Endothelial cell of umbilical vein (primary cell): ENCODE measurements at regions not wholly inside any gene's neighbourhood (a gene's known extent, or its start where the extent isn't known, plus 50 kb on each side); places are given as distances from the start of the nearest gene placed in this dataset.

Experiments
- BruUV-seq: library from RNA; stranded (reverse); fragments of 400-500 nt; replicated peaks from 2 replicates; lab custom pipeline; 2021; lab: Mats Ljungman, UMichigan
- CTCF ChIA-PET: fragments of 300-600, 350-600 bp; sonication (Branson Sonifier 250); formaldehyde crosslinking; loops from one replicate; lab custom pipeline; 2021; ENCODE audit warnings: antibody characterized with exemption, inconsistent platforms; lab: Charles Lee
- POLR2A ChIA-PET: fragments of 300-600, 350-600 bp; sonication (Branson Sonifier 250); formaldehyde crosslinking; loops from one replicate; lab custom pipeline; 2021; ENCODE audit warnings: antibody characterized with exemption, inconsistent platforms; lab: Charles Lee
- DNase-seq: peaks from one replicate; pipeline ENCODE4 v3.0.0-alpha.2; 2011; ENCODE audit warnings: low read depth, low spot score
- FAIRE-seq: peaks from 2 replicates; lab custom pipeline; 2011; peaks lifted over from hg19 to GRCh38; lab: Jason Lieb, UNC
- H2AFZ ChIP-seq: 2 replicates; pipeline ENCODE4 v1.6.0; 2012; ENCODE audit warnings: low read depth, low read length, control low read depth, inconsistent platforms
- H3K27ac ChIP-seq: 2 replicates; pipeline ENCODE4 v1.5.1; 2011; ENCODE audit warnings: low read depth, mild to moderate bottlenecking, control low read depth, low read length, moderate library complexity; ENCODE audit not compliant: insufficient read depth
- H3K27me3 ChIP-seq, 2 experiments: 2 replicates each; pipeline versions ENCODE4 v1.6.0 to v1.6.1; 2011; ENCODE audit warnings: low read length in 2 of 2, mixed read lengths in 1 of 2; ENCODE audit not compliant: control insufficient read depth in 2 of 2, insufficient read depth in 2 of 2
- H3K36me3 ChIP-seq, 2 experiments: 2 replicates in 1 of 2; 3 replicates in 1 of 2; pipeline ENCODE4 v1.5.1; 2011; ENCODE audit warnings: low read length in 2 of 2, mild to moderate bottlenecking in 1 of 2, moderate library complexity in 1 of 2; ENCODE audit not compliant: control insufficient read depth in 2 of 2, insufficient read depth in 2 of 2; ENCODE audit errors: extremely low read depth in 1 of 2
- H3K4me1 ChIP-seq: 3 replicates; pipeline ENCODE4 v1.5.1; 2011; ENCODE audit warnings: mild to moderate bottlenecking, low read length; ENCODE audit not compliant: control insufficient read depth, insufficient read depth; ENCODE audit errors: extremely low read depth
- H3K4me2 ChIP-seq: 2 replicates; pipeline ENCODE4 v1.6.1; 2011; ENCODE audit warnings: low read length, control low read depth, mixed read lengths; ENCODE audit not compliant: insufficient read depth
- H3K4me3 ChIP-seq, 3 experiments: fragments of 200-600 bp in 1 of 3; sonication (generic), shearing (Covaris generic) in 1 of 3; replicated peaks in 1 of 3; 2 replicates each; pipeline ENCODE4 v1.5.1; 2011 to 2016; ENCODE audit warnings: control low read depth in 3 of 3, low read length in 3 of 3, mild to moderate bottlenecking in 2 of 3, inconsistent platforms in 1 of 3, low read depth in 1 of 3, moderate library complexity in 1 of 3; ENCODE audit not compliant: insufficient read depth in 1 of 3
- H3K79me2 ChIP-seq: 2 replicates; pipeline ENCODE4 v1.6.0; 2012; ENCODE audit warnings: low read length, inconsistent platforms; ENCODE audit not compliant: control insufficient read depth, insufficient read depth
- H3K9ac ChIP-seq: replicated peaks from 2 replicates; pipeline ENCODE3; 2011; ENCODE audit warnings: low read length, control low read depth; ENCODE audit not compliant: insufficient read depth; ENCODE audit errors: extremely low read depth
- H3K9me1 ChIP-seq: replicated peaks from 3 replicates; pipeline ENCODE4 v1.6.0; 2011; ENCODE audit warnings: mild to moderate bottlenecking, low read length; ENCODE audit not compliant: control insufficient read depth, insufficient read depth; ENCODE audit errors: extremely low read depth
- H3K9me3 ChIP-seq: replicated peaks from 2 replicates; pipeline ENCODE4 v1.5.1; 2012; ENCODE audit warnings: low read length, inconsistent platforms; ENCODE audit not compliant: control insufficient read depth, insufficient read depth
- H4K20me1 ChIP-seq: replicated peaks from 2 replicates; pipeline ENCODE3; 2011; ENCODE audit warnings: mild to moderate bottlenecking, low read length; ENCODE audit not compliant: control insufficient read depth, insufficient read depth; ENCODE audit errors: extremely low read depth
- CTCF ChIP-seq, 2 donors: IDR thresholded peaks; 1 replicate in 1 of 2; 2 replicates in 1 of 2; pipeline ENCODE4 v1.5.1; 2011; ENCODE audit warnings: low read length in 2 of 2, mild to moderate bottlenecking in 2 of 2, moderate library complexity in 2 of 2, control low read depth in 1 of 2, inconsistent platforms in 1 of 2, low read depth in 1 of 2; ENCODE audit not compliant: insufficient read depth in 1 of 2; ENCODE audit errors: extremely low read depth in 1 of 2
- EZH2 ChIP-seq: IDR thresholded peaks from 2 replicates; pipeline ENCODE4 v1.6.1; 2012; ENCODE audit warnings: borderline replicate concordance, low read depth, mild to moderate bottlenecking, moderate library complexity, low read length, inconsistent platforms; ENCODE audit not compliant: severe bottlenecking
- FOS ChIP-seq: IDR thresholded peaks from 2 replicates; pipeline ENCODE4 v1.6.1; 2011; ENCODE audit warnings: mild to moderate bottlenecking, low read length, moderate library complexity, borderline replicate concordance; ENCODE audit not compliant: insufficient read depth
- GATA2 ChIP-seq: IDR thresholded peaks from 2 replicates; pipeline ENCODE4 v1.7.0; 2011; ENCODE audit warnings: low read depth, mild to moderate bottlenecking, moderate library complexity, mixed read lengths, low read length; ENCODE audit not compliant: insufficient read length, insufficient read depth
- JUN ChIP-seq: IDR thresholded peaks from 2 replicates; pipeline ENCODE4 v1.6.1; 2011; ENCODE audit warnings: borderline replicate concordance, low read depth; ENCODE audit not compliant: insufficient read length, insufficient read depth
- MYC ChIP-seq: IDR thresholded peaks from one replicate; pipeline ENCODE4 v1.6.1; 2011; ENCODE audit warnings: mild to moderate bottlenecking, low read depth, low read length
- POLR2A ChIP-seq: IDR thresholded peaks from 2 replicates; pipeline ENCODE4 v1.6.1; 2012; ENCODE audit warnings: low read depth, mild to moderate bottlenecking, control low read depth, low read length
- POLR2AphosphoS5 ChIP-seq: IDR thresholded peaks from 2 replicates; pipeline ENCODE4 v1.6.1; 2012; ENCODE audit warnings: low read depth, mild to moderate bottlenecking, control low read depth, low read length, moderate library complexity; ENCODE audit not compliant: insufficient read depth
- dilution Hi-C: fragments of 300-500 bp; cut with MboI; formaldehyde crosslinking; loops from one replicate; pipeline ENCODE4 v1.15.0; 2019; ENCODE audit warnings: low sequenced_read_pairs; ENCODE audit not compliant: extremely low pct_ligation_motif_present
- intact Hi-C: fragments of 100-400 bp; cut with micrococcal nuclease; formaldehyde crosslinking; loops from one replicate; pipeline ENCODE4 v1.10.0; 2022
- TF ChIP-seq, protein P1 (sequence below): IDR thresholded peaks from 2 replicates; pipeline ENCODE4 v1.6.1; 2011; ENCODE audit not compliant: insufficient read depth, insufficient read length

DNA sequence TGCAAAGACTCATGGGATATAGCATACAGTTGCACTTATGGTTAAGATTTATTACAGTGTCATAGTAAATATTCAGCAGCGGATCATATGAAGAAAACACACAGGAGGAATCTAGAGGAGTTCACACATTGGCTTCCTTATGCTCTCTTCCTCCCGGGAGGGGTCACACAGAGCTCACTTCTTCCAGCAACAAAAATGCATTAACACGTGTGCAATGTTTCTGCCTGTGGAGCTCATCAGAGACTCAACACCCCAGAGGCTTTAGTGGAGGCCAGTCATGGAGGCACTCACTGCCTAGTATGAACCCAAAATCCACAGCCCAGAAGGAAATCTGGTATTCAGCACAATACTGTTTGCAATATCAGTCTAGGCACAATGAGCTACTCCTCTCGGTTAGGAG is 202.8 kb upstream of the PRSS1 start:
- Histone ChIP-seq H4K20me1 (no peaks in the 10 kb centered on the region), H3K27ac (no peak overlapping the region), H3K4me1 (no peaks in the 10 kb centered on the region), H3K36me3 (no peaks in the 10 kb centered on the region), H2AFZ (no peak overlapping the region), H3K9ac (no peak overlapping the region), H3K9me3 (no peaks in the 10 kb centered on the region), H3K27me3 (no peaks in the 10 kb centered on the region), H3K79me2 (no peaks in the 10 kb centered on the region), H3K4me3 (no peak overlapping the region), H3K4me2 (no peak overlapping the region), H3K9me1 (no peaks in the 10 kb centered on the region)
- dilution Hi-C loops: no loop called here
- CTCF ChIA-PET: interaction anchor here (0.8 to 1.9 kb wide), 5 partner anchors 11 to 41 kb away, joined by 3 to 12 read pairs (median 6); no protein-coding TSS in a partner anchor
- TF ChIP-seq CTCF (IDR thresholded peaks at IDR 0.05; ENCODE audit: extremely low read depth in 1 of 2, insufficient read depth in 1 of 2, low read depth in 1 of 2, low read length in 2 of 2): no peak
- no peak for TF ChIP-seq JUN
- TF ChIP-seq POLR2A: no peak
- POLR2A ChIA-PET: no interaction called here
- DNase-seq (no peak), FAIRE-seq (no peak)
- no TSS peak for BruUV-seq
- intact Hi-C loops: no loop called here

DNA sequence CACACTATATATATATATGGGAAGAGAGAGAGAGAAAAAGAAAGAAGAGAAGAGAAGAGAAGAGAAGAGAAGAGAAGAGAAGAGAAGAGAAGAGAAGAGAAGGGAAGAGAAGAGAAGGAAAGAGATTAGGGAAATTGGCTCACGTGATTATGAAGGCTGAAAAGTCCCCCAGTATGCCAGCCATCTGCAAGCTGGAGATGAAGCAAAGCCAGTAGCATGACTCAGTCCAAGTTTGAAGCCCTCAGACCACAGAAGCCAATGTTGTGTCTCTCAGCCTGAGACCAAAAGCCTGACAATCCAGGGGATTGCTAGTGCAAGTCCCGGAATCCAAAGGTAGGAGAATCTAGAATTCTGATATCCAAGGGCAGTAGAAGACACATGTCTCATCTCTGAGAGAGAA is 206.3 kb upstream of the PRSS1 start:
- BruUV-seq: no TSS peak
- no peak overlapping the region for H3K4me3 ChIP-seq
- DNase-seq (no peak), FAIRE-seq (no peak)
- H3K27ac ChIP-seq: no peak overlapping the region
- no peaks in the 10 kb centered on the region for H3K9me3 ChIP-seq
- no peaks in the 10 kb centered on the region for H3K9me1 ChIP-seq
- no peaks in the 10 kb centered on the region for H3K79me2 ChIP-seq
- ChIA-PET POLR2A (no interaction called here), CTCF (interaction anchor here (1.0 to 5.0 kb wide), 4 partner anchors 15 to 240 kb away, joined by 3 to 23 read pairs (median 6); no protein-coding TSS in a partner anchor)
- no peak overlapping the region for H3K9ac ChIP-seq
- no peak overlapping the region for H3K4me2 ChIP-seq
- no peaks in the 10 kb centered on the region for H3K27me3 ChIP-seq
- no peaks in the 10 kb centered on the region for H3K36me3 ChIP-seq
- no peaks in the 10 kb centered on the region for H4K20me1 ChIP-seq
- no peak for TF ChIP-seq JUN
- TF ChIP-seq EZH2: no peak
- TF ChIP-seq, protein P1, sequence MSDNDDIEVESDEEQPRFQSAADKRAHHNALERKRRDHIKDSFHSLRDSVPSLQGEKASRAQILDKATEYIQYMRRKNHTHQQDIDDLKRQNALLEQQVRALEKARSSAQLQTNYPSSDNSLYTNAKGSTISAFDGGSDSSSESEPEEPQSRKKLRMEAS: no peak
- TF ChIP-seq GATA2: no peak
- no peak for TF ChIP-seq POLR2AphosphoS5
- no peak for TF ChIP-seq CTCF (IDR thresholded peaks at IDR 0.05; ENCODE audit: extremely low read depth in 1 of 2, insufficient read depth in 1 of 2, low read depth in 1 of 2, low read length in 2 of 2)
- no peak for TF ChIP-seq FOS
- TF ChIP-seq POLR2A: no peak
- no peak for TF ChIP-seq MYC
- no peak overlapping the region for H2AFZ ChIP-seq
- dilution Hi-C loops: no loop called here
- intact Hi-C loops: no loop called here
- H3K4me1 ChIP-seq: peaks cover 20% of the 10 kb centered on the region
